ENCODE measurements at regions not wholly inside any gene's neighbourhood (a gene's known extent, or its start where the extent isn't known, plus 50 kb on each side); places are given as distances from the start of the nearest gene placed in this dataset.

DNA sequence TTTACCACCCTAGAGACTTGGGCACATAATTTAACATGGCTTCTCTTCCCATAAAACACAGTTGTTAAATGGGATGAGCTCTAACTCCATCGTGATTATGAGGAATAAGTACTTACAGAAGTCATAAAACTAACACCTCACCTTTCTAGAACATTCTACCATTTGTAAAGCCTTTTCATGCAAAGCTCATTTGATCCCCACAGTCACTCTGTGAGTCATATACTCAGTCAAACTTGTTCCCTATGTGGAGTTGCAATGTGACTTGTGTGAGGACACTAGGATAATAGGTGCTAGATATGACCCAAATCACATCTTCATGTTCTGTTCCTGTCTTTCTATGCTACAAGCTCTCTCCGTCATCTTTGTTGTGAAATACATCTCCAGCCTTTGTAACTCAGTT lies 371.7 kb downstream of the WDR11 start:
- TF ChIP-seq, protein P1, sequence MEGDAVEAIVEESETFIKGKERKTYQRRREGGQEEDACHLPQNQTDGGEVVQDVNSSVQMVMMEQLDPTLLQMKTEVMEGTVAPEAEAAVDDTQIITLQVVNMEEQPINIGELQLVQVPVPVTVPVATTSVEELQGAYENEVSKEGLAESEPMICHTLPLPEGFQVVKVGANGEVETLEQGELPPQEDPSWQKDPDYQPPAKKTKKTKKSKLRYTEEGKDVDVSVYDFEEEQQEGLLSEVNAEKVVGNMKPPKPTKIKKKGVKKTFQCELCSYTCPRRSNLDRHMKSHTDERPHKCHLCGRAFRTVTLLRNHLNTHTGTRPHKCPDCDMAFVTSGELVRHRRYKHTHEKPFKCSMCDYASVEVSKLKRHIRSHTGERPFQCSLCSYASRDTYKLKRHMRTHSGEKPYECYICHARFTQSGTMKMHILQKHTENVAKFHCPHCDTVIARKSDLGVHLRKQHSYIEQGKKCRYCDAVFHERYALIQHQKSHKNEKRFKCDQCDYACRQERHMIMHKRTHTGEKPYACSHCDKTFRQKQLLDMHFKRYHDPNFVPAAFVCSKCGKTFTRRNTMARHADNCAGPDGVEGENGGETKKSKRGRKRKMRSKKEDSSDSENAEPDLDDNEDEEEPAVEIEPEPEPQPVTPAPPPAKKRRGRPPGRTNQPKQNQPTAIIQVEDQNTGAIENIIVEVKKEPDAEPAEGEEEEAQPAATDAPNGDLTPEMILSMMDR (IDR thresholded peaks at IDR 0.05; ENCODE audit: insufficient read depth, low read depth, low read length), result no peak
- no peak overlapping the region for H3K4me3 ChIP-seq (ENCODE audit: low read depth, low read length)
- DNase-seq (ENCODE audit: low read depth), result no peak

GRCh38 chr10:121231079-121231478 lies 367.2 kb downstream of the FGFR2 start:
- no peak overlapping the region for H3K4me3 ChIP-seq (ENCODE audit: low read depth, low read length)
- DNase-seq (ENCODE audit: low read depth), result no peak
- TF ChIP-seq, protein P1 (IDR thresholded peaks at IDR 0.05; ENCODE audit: insufficient read depth, low read depth, low read length), result no peak

- no peak for DNase-seq (ENCODE audit: low read depth)
- TF ChIP-seq, protein P1 (IDR thresholded peaks at IDR 0.05; ENCODE audit: insufficient read depth, low read depth, low read length), result no peak
- H3K4me3 ChIP-seq (ENCODE audit: low read depth, low read length), result no peak overlapping the region
These were observed 365.8 kb downstream of the FGFR2 start for GRCh38 chr10:121232494-121232893.

DNA sequence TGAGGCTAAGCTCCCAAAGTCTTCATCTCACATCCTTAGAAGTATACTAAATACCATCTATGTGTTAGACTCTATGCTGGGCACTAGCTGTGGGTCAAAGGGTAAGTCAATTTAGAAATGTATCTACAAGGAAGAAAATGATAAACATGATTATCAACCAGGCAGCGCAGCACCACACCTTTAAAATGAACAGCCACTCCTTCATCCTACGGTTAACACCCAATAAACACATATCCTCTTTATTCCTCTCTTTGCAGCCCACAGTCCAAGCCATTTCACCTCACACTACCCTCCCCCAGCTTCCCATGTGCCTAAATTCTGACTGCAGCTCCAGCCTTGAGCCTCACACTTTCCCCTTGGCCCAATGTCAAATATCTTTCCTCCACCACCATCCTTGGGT lies 362.6 kb downstream of the FGFR2 start:
- no peak overlapping the region for H3K4me3 ChIP-seq (ENCODE audit: low read depth, low read length)
- TF ChIP-seq, protein P1 (IDR thresholded peaks at IDR 0.05; ENCODE audit: insufficient read depth, low read depth, low read length), result no peak
- no peak for DNase-seq (ENCODE audit: low read depth)

- H3K4me3 ChIP-seq (ENCODE audit: low read depth, low read length), result no peak overlapping the region
- DNase-seq (ENCODE audit: low read depth), result no peak
- TF ChIP-seq, protein P1 (IDR thresholded peaks at IDR 0.05; ENCODE audit: insufficient read depth, low read depth, low read length), result no peak
These were observed 361.6 kb downstream of the FGFR2 start for GRCh38 chr10:121236621-121237020.

GRCh38 chr10:121237718-121238117 lies 360.5 kb downstream of the FGFR2 start:
- no peak for DNase-seq (ENCODE audit: low read depth)
- H3K4me3 ChIP-seq (ENCODE audit: low read depth, low read length), result no peak overlapping the region
- TF ChIP-seq, protein P1 (IDR thresholded peaks at IDR 0.05; ENCODE audit: insufficient read depth, low read depth, low read length), result no peak

DNA sequence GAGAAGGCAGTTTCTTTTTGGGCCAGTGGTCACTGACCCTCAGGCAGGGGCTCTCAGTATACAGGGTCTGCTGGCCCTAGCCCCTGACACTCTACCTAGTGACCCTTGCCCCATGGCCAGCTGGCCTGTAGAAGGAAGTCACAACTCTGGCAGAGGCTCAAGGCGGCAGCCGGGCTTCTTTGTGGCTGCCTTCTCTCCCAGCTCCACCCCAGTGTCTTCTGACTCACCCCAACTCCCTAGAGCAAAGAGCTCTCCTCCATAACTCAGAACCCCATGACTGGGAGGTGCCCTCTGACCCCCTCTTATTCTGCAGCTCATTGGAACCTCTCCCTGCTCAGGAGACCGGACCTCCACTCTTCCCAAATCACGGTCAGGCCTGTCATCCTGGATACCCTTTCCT lies 358.2 kb downstream of the FGFR2 start:
- TF ChIP-seq, protein P1 (IDR thresholded peaks at IDR 0.05; ENCODE audit: insufficient read depth, low read depth, low read length), result no peak
- H3K4me3 ChIP-seq (ENCODE audit: low read depth, low read length), result no peak overlapping the region
- DNase-seq (ENCODE audit: low read depth), result no peak
